IMR-90 (cell line): ENCODE measurements at regions not wholly inside any gene's neighbourhood (a gene's known extent, or its start where the extent isn't known, plus 50 kb on each side); places are given as distances from the start of the nearest gene placed in this dataset.

Experiments
- BHLHE40 ChIP-seq: fragments of 150-350 bp; IDR thresholded peaks from 2 replicates; pipeline ENCODE4 v1.6.1; 2016; ENCODE audit warnings: mild to moderate bottlenecking, low read depth, low read length
- CEBPB ChIP-seq: IDR thresholded peaks from 2 replicates; pipeline ENCODE4 v1.6.1; 2012; ENCODE audit warnings: low read depth, low read length, improper control_type of control experiment
- CHD1 ChIP-seq: IDR thresholded peaks from 2 replicates; pipeline ENCODE4 v1.6.1; 2012; ENCODE audit warnings: low read depth, low read length, improper control_type of control experiment
- CTCF ChIP-seq: conservative IDR thresholded peaks from 2 replicates; pipeline ENCODE4 v1.5.1; 2012; ENCODE audit warnings: mild to moderate bottlenecking, low read depth, low read length, improper control_type of control experiment
- ELK1 ChIP-seq: fragments of 150-350 bp; IDR thresholded peaks from 2 replicates; pipeline ENCODE4 v1.6.1; 2016; ENCODE audit warnings: low read depth, mild to moderate bottlenecking, low read length, moderate library complexity, borderline replicate concordance
- MAFK ChIP-seq: IDR thresholded peaks from 2 replicates; pipeline ENCODE4 v1.6.1; 2012; ENCODE audit warnings: low read depth, low read length, improper control_type of control experiment
- MAZ ChIP-seq: IDR thresholded peaks from 2 replicates; pipeline ENCODE4 v1.6.1; 2012; ENCODE audit warnings: low read depth, mild to moderate bottlenecking, low read length, improper control_type of control experiment, moderate library complexity, borderline replicate concordance
- MXI1 ChIP-seq: IDR thresholded peaks from 2 replicates; pipeline ENCODE4 v1.6.1; 2012; ENCODE audit warnings: low read depth, mild to moderate bottlenecking, low read length, moderate library complexity, borderline replicate concordance
- NFE2L2 ChIP-seq: fragments of 150-350 bp; IDR thresholded peaks from 2 replicates; pipeline ENCODE4 v1.6.1; 2016; ENCODE audit warnings: low read depth, mild to moderate bottlenecking, low read length
- POLR2A ChIP-seq: IDR thresholded peaks from 2 replicates; pipeline ENCODE4 v1.6.1; 2012; ENCODE audit warnings: mild to moderate bottlenecking, low read depth, low read length
- RAD21 ChIP-seq: IDR thresholded peaks from 2 replicates; pipeline ENCODE4 v1.6.1; 2012; ENCODE audit warnings: low read length, improper control_type of control experiment
- RCOR1 ChIP-seq: IDR thresholded peaks from 2 replicates; pipeline ENCODE4 v1.6.1; 2012; ENCODE audit warnings: mild to moderate bottlenecking, low read length, improper control_type of control experiment; ENCODE audit not compliant: insufficient replicate concordance
- SMC3 ChIP-seq: fragments of 150-350 bp; IDR thresholded peaks from 2 replicates; pipeline ENCODE4 v1.6.1; 2016; ENCODE audit warnings: low read depth, mild to moderate bottlenecking, antibody characterized with exemption, low read length, moderate library complexity
- USF2 ChIP-seq: fragments of 150-350 bp; IDR thresholded peaks from 2 replicates; pipeline ENCODE4 v1.6.1; 2017; ENCODE audit warnings: mild to moderate bottlenecking, antibody characterized with exemption, low read length, low read depth

GRCh38 chr18:38750751-38751150 is 1185.2 kb upstream of the CELF4 start:
- TF ChIP-seq CTCF: no peak
- TF ChIP-seq MAZ: no peak
- no peak for TF ChIP-seq CHD1
- TF ChIP-seq NFE2L2: no peak
- no peak for TF ChIP-seq MAFK
- no peak for TF ChIP-seq USF2
- no peak for TF ChIP-seq POLR2A
- no peak for TF ChIP-seq CEBPB
- TF ChIP-seq BHLHE40: no peak
- TF ChIP-seq SMC3: no peak
- no peak for TF ChIP-seq MXI1
- TF ChIP-seq RAD21: no peak
- no peak for TF ChIP-seq RCOR1
- no peak for TF ChIP-seq ELK1
